Bronchial epithelial cell (primary cell): ENCODE measurements at regions not wholly inside any gene's neighbourhood (a gene's known extent, or its start where the extent isn't known, plus 50 kb on each side); places are given as distances from the start of the nearest gene placed in this dataset.

ENCODE experiments used
- DNase-seq: peaks from one replicate; pipeline ENCODE4 v3.0.0-alpha.2; 2010; ENCODE audit warnings: low read depth
- FAIRE-seq: peaks from 2 replicates; lab custom pipeline; 2011; peaks lifted over from hg19 to GRCh38; lab: Jason Lieb, UNC
- H3K27me3 ChIP-seq: 2 replicates; pipeline ENCODE4 v1.5.1; 2011; ENCODE audit warnings: low read length; ENCODE audit not compliant: control insufficient read depth, insufficient read depth
- H3K36me3 ChIP-seq: 2 replicates; pipeline ENCODE4 v1.5.1; 2011; ENCODE audit warnings: low read length; ENCODE audit not compliant: control insufficient read depth, insufficient read depth
- H3K4me3 ChIP-seq: 2 replicates; pipeline ENCODE4 v1.5.1; 2011; ENCODE audit warnings: mild to moderate bottlenecking, low read depth, low read length, control low read depth
- CTCF ChIP-seq: IDR thresholded peaks from 2 replicates; pipeline ENCODE4 v1.5.1; 2011; ENCODE audit warnings: mild to moderate bottlenecking, moderate library complexity, low read length, control low read depth, inconsistent platforms; ENCODE audit not compliant: insufficient read depth, severe bottlenecking

GRCh38 chr5:124619121-124619520, 127.3 kb downstream of the ZNF608 start:
- no peaks in the 10 kb centered on the region for H3K36me3 ChIP-seq
- no peak for DNase-seq
- no peak for FAIRE-seq
- TF ChIP-seq CTCF, result no peak
- no peak overlapping the region for H3K4me3 ChIP-seq
- H3K27me3 ChIP-seq, result no peaks in the 10 kb centered on the region

- FAIRE-seq, result no peak
- no peak for DNase-seq
- TF ChIP-seq CTCF, result no peak
These were observed 128.7 kb downstream of the ZNF608 start for GRCh38 chr5:124617787-124618186.

GRCh38 chr5:124614836-124615385, 131.5 kb downstream of the ZNF608 start:
- DNase-seq (no peak), FAIRE-seq (no peak)
- Histone ChIP-seq H3K4me3 (no peak overlapping the region), H3K27me3 (no peaks in the 10 kb centered on the region), H3K36me3 (no peaks in the 10 kb centered on the region)
- no peak for TF ChIP-seq CTCF

More at GRCh38 chr5:124617787-124618186, 128.7 kb downstream of the ZNF608 start:
- H3K27me3 ChIP-seq, result no peaks in the 10 kb centered on the region
- H3K36me3 ChIP-seq, result no peaks in the 10 kb centered on the region
- no peak overlapping the region for H3K4me3 ChIP-seq

GRCh38 chr5:124614105-124614504, 132.3 kb downstream of the ZNF608 start:
- DNase-seq (no peak), FAIRE-seq (no peak)
- H3K27me3 ChIP-seq, result no peaks in the 10 kb centered on the region
- H3K36me3 ChIP-seq, result no peaks in the 10 kb centered on the region
- no peak for TF ChIP-seq CTCF
- H3K4me3 ChIP-seq, result no peak overlapping the region

- Histone ChIP-seq H3K4me3 (no peak overlapping the region), H3K36me3 (no peaks in the 10 kb centered on the region), H3K27me3 (no peaks in the 10 kb centered on the region)
- TF ChIP-seq CTCF, result no peak
- no peak for DNase-seq
- FAIRE-seq, result no peak
These were observed 133.0 kb downstream of the ZNF608 start for GRCh38 chr5:124613273-124613953.
